ENCODE measurements at regions not wholly inside any gene's neighbourhood (a gene's known extent, or its start where the extent isn't known, plus 50 kb on each side); places are given as distances from the start of the nearest gene placed in this dataset.
"Not testable (repeated sequence)": the region's sequence is repeated elsewhere in the genome, so short reads cannot be mapped to it uniquely, and the experiment has no call there.

DNA sequence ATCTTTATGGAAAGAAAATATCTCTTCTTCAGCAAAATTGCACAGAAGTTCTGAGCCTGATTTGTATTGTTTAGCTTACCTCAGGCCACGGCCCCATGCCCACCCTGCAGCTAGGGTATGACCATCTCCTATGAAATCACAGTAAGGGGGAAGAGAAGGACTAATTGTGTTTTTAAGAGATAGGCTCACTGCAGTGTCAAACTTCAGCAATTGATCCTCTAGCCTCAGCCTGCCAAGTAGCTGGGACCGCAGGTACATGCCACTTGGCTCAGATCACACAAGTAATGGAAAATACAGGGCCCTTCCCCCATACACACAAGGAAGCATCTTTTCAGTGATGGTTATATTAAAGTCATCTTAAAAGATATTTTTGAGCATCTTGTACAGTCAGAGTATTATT lies 60.0 kb downstream of the DMAC1 start:
- in situ Hi-C loops (cut with MboI; ENCODE audit: low pct_unique_long_range_greater_than_20kb, low sequenced_read_pairs), result no loop called here
- DNase-seq, result no peak

DNA sequence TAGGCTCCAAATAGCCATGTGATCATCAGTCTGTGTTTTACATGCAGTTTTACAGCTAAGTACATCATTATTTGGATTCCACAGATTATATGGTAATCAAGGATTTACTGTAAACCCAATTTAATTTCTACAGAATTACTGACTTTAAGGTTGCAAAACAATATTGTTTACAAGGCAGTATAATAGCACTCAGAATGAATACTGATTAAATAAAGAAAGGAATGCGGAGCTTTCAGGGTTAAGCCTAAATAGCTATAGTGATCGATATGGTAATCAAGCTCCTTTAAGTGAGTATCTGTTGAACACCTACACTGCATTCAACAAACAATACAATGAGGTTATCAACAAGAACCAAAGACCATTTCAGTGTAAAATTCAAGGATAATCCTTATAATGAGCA lies 64.3 kb downstream of the DMAC1 start:
- no peak for DNase-seq
- in situ Hi-C loops (cut with MboI; ENCODE audit: low pct_unique_long_range_greater_than_20kb, low sequenced_read_pairs), result no loop called here

DNA sequence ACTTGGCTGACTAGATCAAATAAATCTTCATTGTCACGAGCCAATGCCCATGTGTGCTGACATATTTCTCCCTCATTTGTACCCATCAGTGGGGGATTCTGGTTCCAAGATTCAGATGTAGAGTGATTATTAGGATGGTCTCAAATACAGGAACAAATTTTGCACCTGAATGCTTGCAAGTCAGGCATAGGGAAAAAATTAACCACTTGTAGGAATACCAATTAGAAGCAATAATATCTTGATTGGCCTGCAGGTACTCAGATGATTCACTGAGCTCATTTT lies 69.5 kb downstream of the DMAC1 start:
- DNase-seq, result no peak
- in situ Hi-C loops (cut with MboI; ENCODE audit: low pct_unique_long_range_greater_than_20kb, low sequenced_read_pairs), result no loop called here

DNA sequence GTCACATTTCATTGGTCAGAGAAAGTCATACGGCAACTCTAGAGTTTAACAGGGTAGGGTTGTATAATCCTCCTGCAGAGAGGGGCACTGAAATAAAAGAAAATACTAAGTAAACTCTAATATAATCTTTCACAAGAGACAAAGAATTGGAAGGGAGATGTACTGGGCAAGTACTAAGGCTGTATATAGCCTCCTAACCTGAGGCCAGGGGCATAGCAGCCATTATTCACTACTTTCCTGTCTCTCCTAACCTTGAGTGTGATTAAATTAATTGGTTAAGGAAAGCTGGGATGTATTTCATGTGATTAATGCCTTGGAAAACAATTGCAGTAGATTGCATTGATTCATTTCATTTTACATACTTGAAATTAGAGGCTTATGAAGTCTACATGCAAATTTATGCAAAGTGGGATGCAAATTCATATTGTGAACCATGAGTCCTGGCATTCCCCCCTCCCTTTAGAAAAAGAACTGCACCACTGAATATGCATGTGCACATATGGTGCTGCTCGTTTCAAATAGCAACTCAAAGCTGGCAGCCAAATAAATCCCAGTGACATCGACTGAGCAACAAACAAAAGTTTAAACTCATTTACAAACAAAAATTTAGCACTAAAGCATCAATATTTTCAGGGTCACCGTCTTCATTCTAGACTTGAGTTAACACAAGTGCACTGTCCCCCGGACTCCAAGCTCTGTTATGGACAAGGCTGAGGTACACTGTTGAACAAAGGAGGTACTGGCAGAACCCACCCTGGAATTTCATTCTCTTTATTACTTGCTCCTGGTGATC lies 70.0 kb downstream of the DMAC1 start:
- in situ Hi-C loops (cut with MboI; ENCODE audit: low pct_unique_long_range_greater_than_20kb, low sequenced_read_pairs), result no loop called here
- DNase-seq, result no peak

DNA sequence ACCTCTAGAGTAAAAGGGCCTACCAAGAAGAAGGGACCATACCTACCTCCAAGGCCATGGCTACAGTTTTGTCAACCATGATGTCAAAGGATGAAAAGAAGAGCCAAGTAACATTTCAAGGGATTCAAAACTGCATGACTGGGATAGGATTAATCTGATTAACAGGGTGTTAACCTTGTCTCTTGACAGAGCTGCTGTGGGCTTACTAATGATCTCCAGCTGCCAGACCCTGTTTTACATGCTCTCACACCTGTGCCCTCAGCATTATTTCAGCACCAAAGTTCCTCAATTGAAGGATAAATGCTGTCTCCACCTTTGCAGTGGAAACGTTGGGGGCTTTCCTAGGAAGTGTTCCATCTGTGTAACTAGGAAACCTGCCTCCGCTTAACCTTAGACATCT lies 78.3 kb downstream of the DMAC1 start:
- no peak for DNase-seq
- in situ Hi-C loops (cut with MboI; ENCODE audit: low pct_unique_long_range_greater_than_20kb, low sequenced_read_pairs), result no loop called here

DNA sequence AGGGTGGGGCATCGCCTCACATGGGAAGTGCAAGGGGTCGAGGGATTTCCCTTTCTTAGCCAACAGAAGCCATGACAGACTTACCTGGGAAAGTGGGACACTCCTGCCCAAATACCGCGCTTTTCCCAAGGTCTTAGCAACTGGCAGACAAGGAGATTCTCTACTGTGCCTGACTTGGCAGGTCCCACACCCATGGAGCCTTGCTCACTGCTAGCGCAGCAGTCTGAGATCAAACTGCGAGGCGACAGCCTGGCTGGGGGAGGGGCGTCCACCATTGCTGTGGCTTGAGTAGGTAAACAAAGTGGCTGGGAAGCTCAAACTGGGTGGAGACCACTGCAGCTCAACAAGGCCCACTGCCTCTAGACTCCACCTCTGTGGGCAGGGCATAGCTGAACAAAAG lies 86.5 kb downstream of the DMAC1 start:
- in situ Hi-C loops (cut with MboI; ENCODE audit: low pct_unique_long_range_greater_than_20kb, low sequenced_read_pairs); DNase-seq: not testable (repeated sequence)

DNA sequence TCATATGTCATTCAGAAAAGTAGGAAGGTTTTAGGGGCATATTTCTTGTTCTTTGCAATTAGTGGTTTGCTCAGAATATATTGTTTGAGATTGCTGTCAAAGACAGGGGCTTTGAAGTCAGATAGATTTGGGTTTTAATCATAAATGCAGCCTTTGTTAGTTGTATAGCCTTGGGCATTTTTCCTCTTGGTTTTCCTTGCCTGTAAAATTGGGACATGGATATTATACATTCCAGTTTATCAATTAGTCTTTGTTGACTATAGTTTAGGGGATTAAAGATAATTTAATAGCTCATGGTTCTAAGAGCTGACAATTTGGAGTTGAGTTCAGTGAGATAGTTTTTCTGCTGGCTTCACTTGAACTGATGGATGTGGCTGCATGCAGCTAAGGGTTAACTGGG lies 88.9 kb downstream of the DMAC1 start:
- in situ Hi-C loops (cut with MboI; ENCODE audit: low pct_unique_long_range_greater_than_20kb, low sequenced_read_pairs), result no loop called here
- no peak for DNase-seq

DNA sequence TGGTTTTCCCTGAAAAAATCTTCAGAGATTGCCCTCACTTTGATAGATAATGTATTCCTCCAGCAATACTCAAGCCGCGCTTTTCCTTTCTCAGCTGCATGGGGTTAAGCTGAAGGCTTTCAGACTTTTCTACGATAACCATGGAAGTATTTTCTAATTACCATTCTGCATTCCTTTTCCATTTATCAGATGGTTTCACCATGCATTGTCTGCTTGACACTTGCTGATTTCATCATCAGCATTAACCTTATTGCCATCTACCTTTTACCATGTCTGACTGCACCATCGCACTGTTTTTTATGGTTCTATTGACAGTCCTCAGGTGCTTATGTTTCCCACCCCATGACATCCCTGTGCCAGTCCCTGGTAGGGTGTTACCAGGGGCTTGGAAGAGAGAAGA lies 91.6 kb downstream of the DMAC1 start:
- DNase-seq, result no peak
- in situ Hi-C loops (cut with MboI; ENCODE audit: low pct_unique_long_range_greater_than_20kb, low sequenced_read_pairs), result no loop called here

DNA sequence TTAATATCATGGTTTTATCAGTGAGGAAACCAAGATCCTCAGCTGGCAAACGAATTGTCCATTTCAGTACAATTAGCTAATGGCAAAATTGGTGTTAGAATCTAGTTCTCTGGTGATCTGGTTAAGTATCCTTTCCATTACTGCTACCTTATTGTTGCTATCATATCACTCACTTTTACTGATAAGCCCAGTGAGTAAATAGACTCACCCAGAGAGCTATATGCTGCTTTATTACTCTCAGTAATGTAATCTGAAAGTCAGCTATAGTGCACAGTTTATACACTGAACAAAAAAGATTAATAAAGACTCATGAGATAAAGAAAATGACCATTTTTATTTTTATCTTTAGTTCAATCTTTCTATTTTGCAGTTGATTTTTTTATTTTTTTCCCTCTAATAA lies 95.0 kb downstream of the DMAC1 start:
- in situ Hi-C loops (cut with MboI; ENCODE audit: low pct_unique_long_range_greater_than_20kb, low sequenced_read_pairs), result no loop called here
- DNase-seq, result no peak

DNA sequence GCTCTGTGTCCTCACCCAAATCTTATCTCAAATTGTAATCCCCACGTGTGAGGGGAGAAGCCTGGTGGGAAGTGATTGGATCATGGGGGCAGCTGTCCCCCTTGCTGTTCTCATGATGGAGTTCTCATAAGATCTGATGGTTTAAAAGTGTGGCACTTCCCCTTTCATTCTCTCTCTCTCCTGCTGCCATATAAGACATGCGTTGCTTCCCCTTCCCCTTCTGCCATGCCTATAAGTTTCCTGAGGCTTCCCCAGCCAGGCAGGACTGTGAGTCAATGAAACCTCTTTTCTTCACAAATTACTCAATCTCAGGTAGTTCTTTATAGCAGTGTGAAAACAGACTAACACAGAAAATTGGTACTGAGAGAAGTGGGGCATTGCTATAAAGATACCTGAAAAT lies 107.7 kb downstream of the DMAC1 start:
- in situ Hi-C loops (cut with MboI; ENCODE audit: low pct_unique_long_range_greater_than_20kb, low sequenced_read_pairs), result no loop called here
- peak; percentile 14 for DNase-seq

DNA sequence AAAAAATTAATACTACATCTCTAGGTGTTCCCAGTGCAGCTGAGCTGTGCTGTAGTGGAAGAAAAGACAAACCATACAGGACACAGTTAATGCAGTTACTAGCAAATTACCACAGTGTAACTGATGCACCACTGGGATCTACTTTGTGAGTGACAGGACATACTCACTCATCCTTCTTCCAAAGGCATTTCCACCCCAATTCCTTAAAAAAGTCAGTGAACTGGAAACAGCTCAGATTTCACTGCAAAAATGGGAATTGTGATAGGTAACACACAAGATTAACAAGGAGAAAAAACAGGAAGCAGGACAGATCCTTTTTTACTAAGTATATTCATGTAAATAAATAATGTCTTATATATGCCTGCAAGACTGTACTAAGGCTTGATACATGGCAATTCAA lies 109.6 kb downstream of the DMAC1 start:
- DNase-seq, result no peak
- in situ Hi-C loops (cut with MboI; ENCODE audit: low pct_unique_long_range_greater_than_20kb, low sequenced_read_pairs), result no loop called here

DNA sequence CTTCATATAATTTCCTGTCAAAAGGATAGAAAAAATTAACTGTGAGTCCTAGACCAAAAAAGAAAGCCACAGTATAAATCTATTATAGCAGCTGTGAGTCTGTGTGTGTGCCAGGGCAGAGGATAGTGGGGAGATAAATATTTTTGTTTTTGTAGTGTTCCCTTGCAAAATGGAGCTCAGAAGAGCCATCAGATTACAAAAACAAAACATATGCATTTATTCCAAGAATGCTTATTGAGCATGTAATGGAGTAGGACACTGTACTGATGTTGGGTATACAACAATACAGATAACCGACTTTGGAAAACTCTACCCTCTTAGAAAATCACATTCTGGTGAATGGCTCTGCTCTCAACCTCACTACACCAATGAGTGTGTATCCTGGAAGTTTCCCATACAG lies 111.0 kb downstream of the DMAC1 start:
- in situ Hi-C loops (cut with MboI; ENCODE audit: low pct_unique_long_range_greater_than_20kb, low sequenced_read_pairs), result no loop called here

DNA sequence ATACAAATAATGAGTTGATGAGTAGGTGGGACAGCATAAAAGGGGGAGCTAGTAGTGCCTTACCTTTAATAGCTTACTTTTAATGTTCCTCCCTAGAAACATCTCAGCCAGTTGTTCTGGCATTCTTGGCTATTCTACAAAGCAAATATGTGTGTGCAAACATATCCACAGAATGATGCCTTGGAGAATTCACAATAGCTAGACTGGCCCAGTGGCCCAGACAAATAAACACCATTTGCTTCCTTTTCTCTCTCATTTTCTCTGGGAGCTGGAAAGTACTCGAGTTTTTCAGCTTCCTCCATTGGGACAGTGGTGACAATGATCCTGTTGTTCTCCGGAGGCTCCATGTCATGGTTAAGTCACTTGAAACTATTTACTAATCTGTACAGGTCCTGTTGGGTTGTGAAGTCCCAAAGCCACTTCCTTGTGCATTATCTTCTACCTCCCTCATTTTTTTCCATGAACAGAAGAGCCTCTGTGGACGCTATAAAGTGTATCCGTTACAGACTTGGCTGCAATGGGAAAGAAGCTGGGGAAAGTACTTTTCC lies 122.9 kb downstream of the DMAC1 start:
- in situ Hi-C loops (cut with MboI; ENCODE audit: low pct_unique_long_range_greater_than_20kb, low sequenced_read_pairs), result no loop called here
- no peak for DNase-seq

More for the DNA sequence above, 111.0 kb downstream of the DMAC1 start:
- no peak for DNase-seq

DNA sequence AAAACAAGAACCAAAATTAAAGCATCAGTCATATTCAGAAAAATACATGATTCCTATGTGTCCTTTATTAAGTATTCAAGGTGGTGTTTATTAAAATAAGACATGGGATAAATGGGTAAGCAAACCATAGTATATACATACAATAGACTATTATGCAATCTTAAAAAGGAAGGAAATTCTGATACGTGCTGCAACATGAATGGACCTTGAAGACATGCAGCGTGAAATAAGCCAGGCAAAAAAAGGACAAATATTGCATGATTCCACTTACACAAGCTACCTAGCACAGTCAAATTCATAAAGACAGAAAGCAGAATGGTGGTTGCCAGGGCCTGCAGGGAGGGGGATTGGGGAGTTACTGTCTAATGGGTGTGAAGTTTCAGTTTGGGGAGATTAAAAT lies 127.7 kb downstream of the DMAC1 start:
- DNase-seq, result no peak
- in situ Hi-C loops (cut with MboI; ENCODE audit: low pct_unique_long_range_greater_than_20kb, low sequenced_read_pairs), result no loop called here

DNA sequence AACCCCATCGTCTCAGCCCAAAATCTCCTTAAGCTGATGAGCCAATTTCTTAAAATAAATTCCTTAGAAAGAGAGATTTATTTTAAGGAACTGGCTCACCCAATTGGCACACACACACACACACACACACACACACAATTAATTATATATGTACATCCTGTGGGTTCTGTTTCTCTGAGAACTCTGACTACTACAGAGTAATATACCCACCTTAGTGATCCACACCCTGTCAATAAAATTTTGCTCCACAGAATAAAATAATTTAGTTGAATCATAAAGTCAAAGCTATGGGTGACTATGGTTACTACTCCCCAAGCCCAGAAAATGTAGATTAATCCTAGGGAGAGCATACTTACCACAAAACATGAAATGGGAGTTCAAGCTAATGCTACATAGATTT lies 131.0 kb downstream of the DMAC1 start:
- no peak for DNase-seq
- in situ Hi-C loops (cut with MboI; ENCODE audit: low pct_unique_long_range_greater_than_20kb, low sequenced_read_pairs), result no loop called here

DNA sequence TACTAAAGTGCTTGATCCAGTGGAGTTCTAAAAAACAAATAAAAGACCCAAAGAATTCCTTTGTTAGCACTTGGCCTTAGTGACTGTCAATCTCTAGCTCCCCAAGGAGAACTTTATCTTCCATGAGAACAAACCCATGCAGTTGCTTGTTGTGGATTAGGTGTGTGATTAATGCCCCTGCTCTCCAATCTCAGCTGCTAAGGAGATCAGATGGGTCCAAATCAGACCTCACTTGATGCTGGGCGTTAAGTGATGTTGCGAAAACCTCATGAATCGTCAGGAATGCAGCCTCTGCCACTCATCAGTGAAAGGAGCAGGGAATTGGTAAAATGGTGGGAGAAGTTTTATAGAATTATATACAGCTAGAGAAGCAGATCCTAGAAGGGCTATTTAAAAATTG lies 133.7 kb downstream of the DMAC1 start:
- in situ Hi-C loops (cut with MboI; ENCODE audit: low pct_unique_long_range_greater_than_20kb, low sequenced_read_pairs), result no loop called here
- no peak for DNase-seq

DNA sequence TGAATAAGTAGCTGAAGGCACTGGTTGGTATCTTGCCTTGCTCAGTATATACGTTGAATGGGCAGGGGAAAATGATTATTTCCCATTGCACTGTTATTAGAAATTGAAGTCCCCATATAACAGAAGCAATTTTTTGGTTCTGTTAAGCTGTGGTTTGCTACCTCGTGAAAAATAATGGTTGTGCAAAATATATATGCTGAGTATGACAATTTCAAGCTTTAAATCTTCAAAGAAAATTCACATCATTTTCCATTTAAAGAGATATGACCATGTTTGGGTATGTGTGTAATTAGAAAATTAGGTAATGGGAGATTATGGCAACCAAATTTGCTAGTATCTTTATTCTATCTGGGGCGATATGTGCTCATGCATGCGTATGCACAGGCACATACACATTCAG lies 139.8 kb downstream of the DMAC1 start:
- in situ Hi-C loops (cut with MboI; ENCODE audit: low pct_unique_long_range_greater_than_20kb, low sequenced_read_pairs), result no loop called here
- DNase-seq, result no peak

DNA sequence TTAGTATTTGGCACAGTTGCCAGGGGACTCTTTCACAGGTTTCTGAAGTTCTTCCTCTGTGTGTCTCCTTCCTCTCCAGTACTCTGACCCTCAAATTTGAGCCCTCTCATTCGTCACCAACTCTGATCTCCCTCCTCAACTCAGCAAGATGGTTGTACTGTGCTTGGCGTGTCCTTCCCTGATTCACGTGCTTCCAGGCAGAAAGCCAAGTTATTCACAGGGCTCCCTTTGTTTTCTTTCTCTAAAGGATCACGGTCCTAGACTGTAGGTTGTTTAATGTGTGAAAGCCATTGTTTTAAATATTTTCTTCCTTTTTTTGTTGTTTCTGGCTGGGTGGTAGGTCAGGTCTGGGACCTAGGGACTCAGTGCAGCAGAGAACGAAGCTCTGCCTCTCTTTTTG lies 142.9 kb downstream of the DMAC1 start:
- in situ Hi-C loops (cut with MboI; ENCODE audit: low pct_unique_long_range_greater_than_20kb, low sequenced_read_pairs), result no loop called here
- DNase-seq, result no peak

DNA sequence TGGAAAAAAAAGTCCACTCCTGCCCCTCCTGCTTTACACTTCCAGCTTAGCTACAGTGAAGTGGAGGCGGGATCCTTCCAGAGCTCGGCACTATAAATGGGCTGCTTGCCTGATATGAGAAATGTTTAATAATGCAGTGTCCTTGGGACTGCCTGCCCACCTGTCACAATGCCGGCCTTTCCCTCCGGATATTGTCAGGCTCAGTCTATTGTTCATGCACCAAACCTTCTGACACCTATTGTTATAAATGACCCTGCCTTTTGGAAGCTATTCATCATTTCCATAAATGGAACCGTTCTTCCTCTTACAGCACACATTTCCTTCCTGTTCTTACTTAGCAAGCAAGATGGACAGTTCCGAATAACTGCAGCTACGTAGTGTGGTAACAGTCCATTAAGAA lies 146.3 kb downstream of the DMAC1 start:
- in situ Hi-C loops (cut with MboI; ENCODE audit: low pct_unique_long_range_greater_than_20kb, low sequenced_read_pairs), result no loop called here
- DNase-seq, result no peak

DNA sequence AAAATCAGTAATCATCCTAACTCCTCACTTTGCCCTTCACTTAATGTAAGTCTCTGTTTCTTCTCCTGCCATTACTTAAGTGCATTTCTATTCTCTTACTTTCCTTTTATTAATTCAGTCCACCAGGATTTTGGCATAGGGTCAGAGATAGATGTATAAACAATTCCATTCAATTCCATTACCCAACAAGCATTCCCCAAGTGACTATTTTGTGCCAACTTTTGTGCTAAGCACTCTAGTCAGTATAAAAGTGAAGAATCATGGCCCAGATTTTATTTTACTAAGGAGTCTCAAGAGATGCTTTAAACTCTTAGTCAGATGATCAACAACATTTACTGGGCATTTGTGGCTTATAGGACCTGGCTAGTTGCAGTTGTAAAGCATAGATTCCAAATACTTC lies 159.3 kb downstream of the DMAC1 start:
- in situ Hi-C loops (cut with MboI; ENCODE audit: low pct_unique_long_range_greater_than_20kb, low sequenced_read_pairs), result no loop called here
- no peak for DNase-seq

DNA sequence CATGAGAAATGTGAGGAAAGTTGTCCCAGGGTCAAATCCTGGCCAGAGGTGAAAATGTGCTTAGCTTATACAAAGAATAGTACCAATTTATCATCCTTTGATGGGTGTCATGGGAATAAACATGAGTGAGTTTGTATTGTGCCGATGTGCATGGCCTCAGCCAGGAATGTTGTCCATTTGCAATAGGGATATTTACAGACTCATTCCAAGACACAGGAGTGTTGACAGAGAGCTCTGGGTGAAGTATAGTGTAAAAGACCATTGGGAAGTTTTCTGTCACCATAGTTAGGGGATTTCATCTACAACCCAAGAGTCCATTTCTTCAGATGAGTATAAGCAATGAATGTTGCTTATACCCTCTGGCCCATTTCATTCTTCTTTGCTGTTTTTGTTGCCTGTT lies 160.1 kb downstream of the DMAC1 start:
- no peak for DNase-seq
- in situ Hi-C loops (cut with MboI; ENCODE audit: low pct_unique_long_range_greater_than_20kb, low sequenced_read_pairs), result no loop called here
